Ovary (tissue), 7 donors: ENCODE measurements at regions not wholly inside any gene's neighbourhood (a gene's known extent, or its start where the extent isn't known, plus 50 kb on each side); places are given as distances from the start of the nearest gene placed in this dataset.

Source experiments
- DNase-seq, 5 donors: peaks; one replicate each; pipeline ENCODE4 v3.0.0-alpha.2; 2019 to 2020
- H3K27ac ChIP-seq, 2 donors: fragments of 200-600 bp; one replicate each; pipeline versions ENCODE4 v1.5.1 to v1.8.0; 2019 to 2022
- H3K27me3 ChIP-seq: fragments of 200-600 bp; one replicate; pipeline ENCODE4 v1.8.0; 2022
- H3K36me3 ChIP-seq: fragments of 200-600 bp; sonication (generic); one replicate; pipeline ENCODE4 v1.5.1; 2019
- H3K4me1 ChIP-seq: one replicate; pipeline ENCODE4 v1.8.1; 2013; ENCODE audit warnings: mild to moderate bottlenecking, moderate library complexity; ENCODE audit not compliant: insufficient read depth
- H3K4me3 ChIP-seq: fragments of 200-600 bp; sonication (generic); one replicate; pipeline ENCODE4 v1.5.1; 2017
- H3K9me3 ChIP-seq, 2 donors: fragments of 200-600 bp in 1 of 2; sonication (generic) in 1 of 2; one replicate each; pipeline versions ENCODE4 v1.5.1 to v1.8.1; 2013 to 2019; ENCODE audit warnings: mild to moderate bottlenecking in 1 of 2, moderate library complexity in 1 of 2
- CTCF ChIP-seq, 3 donors: fragments of 450-650 bp in 2 of 3; fragments of 200-600 bp in 1 of 3; IDR thresholded peaks; one replicate each; pipeline versions ENCODE4 v1.5.1 to v1.8.0; 2016 to 2022; ENCODE audit warnings: antibody characterized with exemption in 3 of 3, mild to moderate bottlenecking in 1 of 3
- EP300 ChIP-seq: sonication (generic); formaldehyde crosslinking; IDR thresholded peaks from one replicate; pipeline ENCODE4 v1.6.1; 2017; ENCODE audit warnings: antibody characterized with exemption
- POLR2A ChIP-seq: fragments of 450-650 bp; IDR thresholded peaks from one replicate; pipeline ENCODE4 v1.6.1; 2017; ENCODE audit warnings: antibody characterized with exemption, mild to moderate bottlenecking, moderate library complexity
- WGBS, 3 donors: extraction: QIAGEN DNeasy Blood & Tissue Kit in 1 of 3; methylation state at CpG; one replicate each; pipeline versions ENCODE4 v1.1.5 to v1.1.7; 2013 to 2017; 5-methylcytosine and 5-hydroxymethylcytosine counted together
- intact Hi-C, 4 donors: fragments of 100-400 bp; cut with DNase I; formaldehyde crosslinking; loops; one replicate each; pipeline versions ENCODE4 v1.11.0 to v1.15.1; 2022 to 2023
- donor health status: DM: no; HTN: no; CAD: no; lungs with moderate emphysema.
- donor health status: DM: no; HTN: no; CAD: no.
- donor health status: Bipolar disorder and iron deficiency.
- donor health status: DM: no; HTN: no; CAD: no.
- donor health status: DM: yes; HTN: yes; CAD: no.

- Histone ChIP-seq H3K36me3 (no peaks in the 10 kb centered on the region), H3K4me1 (no peaks in the 10 kb centered on the region), H3K9me3 (no peaks in the 10 kb centered on the region), H3K4me3 (no peak overlapping the region), H3K27ac (no peak overlapping the region), H3K27me3 (no peaks in the 10 kb centered on the region)
- 88 to 97% (median 93%) methylated on average over 3 of the region's 3 CpGs for WGBS, 3 donors
- intact Hi-C loops: no loop called here
- DNase-seq: no peak
- TF ChIP-seq CTCF (IDR thresholded peaks at IDR 0.05): no peak
- TF ChIP-seq EP300: no peak
Measured at GRCh38 chr2:7681881-7682461, 764.8 kb downstream of the RNF144A start.

GRCh38 chr2:7683196-7683595 lies 766.0 kb downstream of the RNF144A start:
- Histone ChIP-seq H3K36me3 (no peaks in the 10 kb centered on the region), H3K27me3 (no peaks in the 10 kb centered on the region), H3K9me3 (no peaks in the 10 kb centered on the region), H3K4me3 (no peak overlapping the region), H3K4me1 (no peaks in the 10 kb centered on the region), H3K27ac (no peak overlapping the region)
- no peak for TF ChIP-seq CTCF (IDR thresholded peaks at IDR 0.05)
- TF ChIP-seq EP300: no peak
- no peak for TF ChIP-seq POLR2A
- WGBS, 3 donors: 76 to 79% (median 79%) methylated on average over 8 of the region's 8 CpGs
- intact Hi-C loops: no loop called here
- DNase-seq: no peak

- Histone ChIP-seq H3K27me3 (no peaks in the 10 kb centered on the region), H3K36me3 (no peaks in the 10 kb centered on the region), H3K27ac (no peak overlapping the region), H3K9me3 (no peaks in the 10 kb centered on the region), H3K4me3 (no peak overlapping the region), H3K4me1 (no peaks in the 10 kb centered on the region)
- intact Hi-C loops: no loop called here
- no peak for TF ChIP-seq CTCF (IDR thresholded peaks at IDR 0.05)
- WGBS, 3 donors: 70 to 76% (median 74%) methylated on average over 6 of the region's 6 CpGs
- no peak for DNase-seq
Measured at GRCh38 chr2:7683708-7684107, 766.5 kb downstream of the RNF144A start.

- H3K27me3 ChIP-seq: no peaks in the 10 kb centered on the region
- H3K36me3 ChIP-seq: no peaks in the 10 kb centered on the region
- no peaks in the 10 kb centered on the region for H3K4me1 ChIP-seq
- no peak overlapping the region for H3K4me3 ChIP-seq
- no peaks in the 10 kb centered on the region for H3K9me3 ChIP-seq
- DNase-seq: no peak
- intact Hi-C loops: no loop called here
- H3K27ac ChIP-seq: no peak overlapping the region
- 42 to 48% (median 45%) methylated on average over 5 of the region's 5 CpGs for WGBS, 3 donors
- TF ChIP-seq EP300: no peak
- no peak for TF ChIP-seq POLR2A
- no peak for TF ChIP-seq CTCF (IDR thresholded peaks at IDR 0.05)
Measured at GRCh38 chr2:7685342-7686015, 768.3 kb downstream of the RNF144A start.
